ENCODE measurements at regions not wholly inside any gene's neighbourhood (a gene's known extent, or its start where the extent isn't known, plus 50 kb on each side); places are given as distances from the start of the nearest gene placed in this dataset.
"Not testable (repeated sequence)": the region's sequence is repeated elsewhere in the genome, so short reads cannot be mapped to it uniquely, and the experiment has no call there.

DNA sequence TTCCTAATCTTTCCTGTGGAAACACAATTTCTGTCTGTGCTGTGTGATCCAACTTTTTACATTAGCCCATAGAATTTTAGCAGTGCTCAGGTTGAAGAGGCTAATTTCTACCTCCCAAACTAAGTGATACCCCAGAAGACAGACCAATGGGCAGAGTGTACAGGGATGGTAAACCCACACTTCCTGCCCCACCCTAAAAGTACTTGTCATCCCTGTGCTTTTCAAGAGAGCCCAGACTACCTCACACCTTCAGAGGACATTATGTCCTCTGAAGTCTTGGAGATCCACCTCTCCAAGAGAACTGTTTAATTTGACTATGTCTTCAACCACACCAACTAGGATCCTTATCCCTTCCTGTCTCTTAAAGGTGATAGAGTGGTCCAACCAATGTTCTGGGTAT is 82.0 kb upstream of the ACSL1 start:
- H3K36me3 Mint-ChIP-seq (ENCODE audit: low read depth), result no peaks in the 10 kb centered on the region
- TF ChIP-seq, protein P1, sequence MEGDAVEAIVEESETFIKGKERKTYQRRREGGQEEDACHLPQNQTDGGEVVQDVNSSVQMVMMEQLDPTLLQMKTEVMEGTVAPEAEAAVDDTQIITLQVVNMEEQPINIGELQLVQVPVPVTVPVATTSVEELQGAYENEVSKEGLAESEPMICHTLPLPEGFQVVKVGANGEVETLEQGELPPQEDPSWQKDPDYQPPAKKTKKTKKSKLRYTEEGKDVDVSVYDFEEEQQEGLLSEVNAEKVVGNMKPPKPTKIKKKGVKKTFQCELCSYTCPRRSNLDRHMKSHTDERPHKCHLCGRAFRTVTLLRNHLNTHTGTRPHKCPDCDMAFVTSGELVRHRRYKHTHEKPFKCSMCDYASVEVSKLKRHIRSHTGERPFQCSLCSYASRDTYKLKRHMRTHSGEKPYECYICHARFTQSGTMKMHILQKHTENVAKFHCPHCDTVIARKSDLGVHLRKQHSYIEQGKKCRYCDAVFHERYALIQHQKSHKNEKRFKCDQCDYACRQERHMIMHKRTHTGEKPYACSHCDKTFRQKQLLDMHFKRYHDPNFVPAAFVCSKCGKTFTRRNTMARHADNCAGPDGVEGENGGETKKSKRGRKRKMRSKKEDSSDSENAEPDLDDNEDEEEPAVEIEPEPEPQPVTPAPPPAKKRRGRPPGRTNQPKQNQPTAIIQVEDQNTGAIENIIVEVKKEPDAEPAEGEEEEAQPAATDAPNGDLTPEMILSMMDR (IDR thresholded peaks at IDR 0.05), result no peak
- peaks cover 33% of the 10 kb centered on the region for H3K9me3 Mint-ChIP-seq
- H3K4me3 Mint-ChIP-seq, result no peak overlapping the region
- DNase-seq, result no peak
- H3K27ac Mint-ChIP-seq, result no peak overlapping the region
- peaks cover 5% of the 10 kb centered on the region for H3K27me3 Mint-ChIP-seq (ENCODE audit: low read depth, poor library complexity)
- no peaks in the 10 kb centered on the region for H3K4me1 Mint-ChIP-seq

DNA sequence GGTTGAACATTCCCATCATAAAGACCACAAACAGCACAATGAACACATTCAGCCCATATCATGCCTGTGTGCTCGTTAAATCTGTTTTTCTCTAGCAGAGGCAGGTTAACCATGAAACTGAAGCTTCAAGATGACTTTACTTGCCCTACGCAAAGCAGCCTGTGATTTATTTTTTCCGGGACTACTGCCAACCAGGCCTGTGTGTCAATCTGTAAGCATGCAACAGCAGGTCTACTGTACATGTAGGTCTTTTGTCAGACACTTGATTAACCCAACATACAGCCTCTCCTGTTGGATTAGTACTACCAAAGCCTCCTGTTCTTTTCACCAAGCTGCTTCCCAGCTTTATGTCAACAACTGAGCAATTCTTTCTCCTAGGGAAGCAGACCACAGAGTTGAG is 85.5 kb upstream of the ACSL1 start:
- Mint-ChIP-seq H3K27ac (no peak overlapping the region), H3K27me3 (ENCODE audit: low read depth, poor library complexity) (no peaks in the 10 kb centered on the region), H3K4me3 (no peak overlapping the region), H3K36me3 (ENCODE audit: low read depth) (no peaks in the 10 kb centered on the region), H3K9me3 (peaks cover 61% of the 10 kb centered on the region), H3K4me1 (no peaks in the 10 kb centered on the region)
- TF ChIP-seq, protein P1 (IDR thresholded peaks at IDR 0.05), result no peak
- DNase-seq, result no peak

DNA sequence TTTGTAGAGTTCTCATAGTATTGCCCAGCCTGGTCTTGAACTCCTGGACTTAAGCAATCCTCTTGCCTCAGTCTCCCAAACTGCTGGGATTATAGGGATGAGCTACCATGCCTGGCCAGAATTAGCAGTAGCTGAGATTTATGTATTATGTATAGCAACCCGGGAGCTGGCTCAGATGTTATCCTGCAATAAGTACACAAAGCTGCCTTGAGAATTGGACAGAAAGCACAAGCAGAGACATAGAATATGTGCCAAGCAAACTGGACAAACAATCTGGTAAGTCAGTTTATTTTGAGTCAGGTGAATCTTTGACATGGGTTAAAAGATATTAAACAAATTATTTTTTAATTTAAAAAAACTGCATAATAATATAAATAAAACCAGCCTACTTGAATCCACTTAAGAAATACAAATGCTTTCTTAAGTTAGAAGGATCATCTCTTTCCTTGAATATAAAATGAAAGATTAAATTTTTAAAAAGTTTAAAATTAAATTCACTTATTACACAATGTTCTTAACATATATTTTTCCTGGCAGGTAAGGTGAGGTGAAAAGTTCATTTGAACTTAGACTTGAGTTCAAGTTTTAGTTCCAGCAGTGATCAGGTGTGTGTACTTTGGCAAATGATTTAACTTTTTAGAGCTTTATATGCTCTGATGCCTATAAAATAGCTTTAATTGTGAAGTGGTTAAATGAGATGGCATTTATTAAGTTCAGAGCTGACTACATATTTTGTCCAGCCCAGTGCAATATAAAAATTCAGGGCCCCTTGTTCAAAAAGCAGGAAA is 87.8 kb upstream of the ACSL1 start:
- Mint-ChIP-seq H3K36me3 (ENCODE audit: low read depth) (no peaks in the 10 kb centered on the region), H3K27me3 (ENCODE audit: low read depth, poor library complexity) (peaks cover 8% of the 10 kb centered on the region), H3K27ac (no peak overlapping the region), H3K9me3 (peaks cover 68% of the 10 kb centered on the region), H3K4me3 (no peak overlapping the region), H3K4me1 (no peaks in the 10 kb centered on the region)
- DNase-seq, result no peak
- TF ChIP-seq, protein P1 (IDR thresholded peaks at IDR 0.05), result no peak

DNA sequence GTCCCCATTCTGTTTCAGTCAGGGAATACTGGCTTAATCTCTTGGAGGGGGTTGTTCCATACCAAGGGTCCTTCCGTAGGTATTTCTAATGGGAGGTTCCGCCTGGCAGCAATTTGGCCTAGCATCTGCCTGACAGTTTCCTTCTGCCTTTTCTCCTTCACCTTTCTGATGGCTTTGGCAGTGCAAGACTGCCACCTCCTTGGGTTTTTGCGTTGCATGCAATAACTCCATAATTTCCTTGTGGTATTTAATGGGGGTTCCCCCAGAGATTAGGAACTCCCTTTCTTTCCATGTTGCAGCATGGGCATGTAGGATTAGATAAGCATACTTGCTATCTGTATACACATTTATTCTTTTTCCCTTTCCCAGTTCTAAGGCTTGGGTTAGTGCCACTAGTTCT is 93.0 kb upstream of the ACSL1 start:
- peaks cover 14% of the 10 kb centered on the region for H3K27me3 Mint-ChIP-seq (ENCODE audit: low read depth, poor library complexity)
- H3K9me3 Mint-ChIP-seq, result peaks cover 30% of the 10 kb centered on the region
- H3K36me3 Mint-ChIP-seq (ENCODE audit: low read depth); H3K27ac Mint-ChIP-seq; H3K4me1 Mint-ChIP-seq; DNase-seq; H3K4me3 Mint-ChIP-seq: not testable (repeated sequence)

DNA sequence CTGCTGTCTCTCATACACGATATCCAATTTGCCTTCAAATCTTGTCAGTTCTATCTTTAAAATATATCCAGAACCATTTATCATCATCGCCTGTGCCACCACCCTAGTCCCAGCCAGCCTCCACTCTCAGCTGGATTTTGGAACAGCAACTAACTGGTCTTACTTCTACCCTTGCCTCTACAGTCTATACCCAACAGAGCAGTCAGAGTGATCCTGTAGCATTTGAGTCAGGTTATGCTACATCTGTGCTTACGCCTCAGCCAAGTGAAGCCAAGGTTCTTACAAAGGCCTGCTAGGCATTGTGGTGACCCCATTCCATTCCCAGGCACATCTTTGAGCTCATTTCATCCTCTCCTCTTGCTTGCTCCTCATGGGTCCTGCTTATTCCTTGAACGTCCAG is 95.7 kb upstream of the ACSL1 start:
- no peak for DNase-seq
- no peak overlapping the region for H3K27ac Mint-ChIP-seq
- H3K27me3 Mint-ChIP-seq (ENCODE audit: low read depth, poor library complexity), result peaks cover 14% of the 10 kb centered on the region
- H3K36me3 Mint-ChIP-seq (ENCODE audit: low read depth), result no peaks in the 10 kb centered on the region
- H3K9me3 Mint-ChIP-seq, result peaks cover 9% of the 10 kb centered on the region
- no peak overlapping the region for H3K4me3 Mint-ChIP-seq
- TF ChIP-seq, protein P1 (IDR thresholded peaks at IDR 0.05), result no peak
- no peaks in the 10 kb centered on the region for H3K4me1 Mint-ChIP-seq

DNA sequence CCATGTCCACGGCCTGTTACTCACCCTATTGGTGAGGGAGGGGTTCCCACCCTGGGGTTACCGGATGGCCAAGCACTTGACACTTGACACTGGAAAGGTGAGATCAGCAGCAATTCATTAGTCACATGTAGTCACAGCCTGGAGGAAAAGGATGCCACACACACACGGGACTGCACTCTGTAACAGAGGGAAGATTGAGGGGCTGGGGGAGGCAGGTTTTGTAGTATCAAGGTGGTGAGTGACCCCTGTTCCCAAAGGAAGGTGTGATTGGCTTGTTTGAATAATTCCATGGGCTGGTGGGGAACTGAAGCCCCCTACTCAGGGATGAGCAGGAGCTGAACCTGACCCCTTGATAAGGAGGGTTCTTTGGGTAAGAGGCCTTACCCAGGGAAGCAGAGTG is 96.0 kb upstream of the HELT start:
- no peak overlapping the region for H3K4me3 Mint-ChIP-seq
- H3K27me3 Mint-ChIP-seq (ENCODE audit: low read depth, poor library complexity), result peaks cover 7% of the 10 kb centered on the region
- peaks cover 9% of the 10 kb centered on the region for H3K9me3 Mint-ChIP-seq
- no peak for DNase-seq
- H3K27ac Mint-ChIP-seq, result no peak overlapping the region
- H3K4me1 Mint-ChIP-seq, result no peaks in the 10 kb centered on the region
- H3K36me3 Mint-ChIP-seq (ENCODE audit: low read depth), result no peaks in the 10 kb centered on the region
- TF ChIP-seq, protein P1 (IDR thresholded peaks at IDR 0.05), result no peak

Data from nephron progenitor cell (in vitro differentiated cells).